H9 (cell line): ENCODE measurements at regions not wholly inside any gene's neighbourhood (a gene's known extent, or its start where the extent isn't known, plus 50 kb on each side); places are given as distances from the start of the nearest gene placed in this dataset.

Experiments
- DNase-seq: peaks from one replicate; pipeline ENCODE4 v3.0.0-alpha.2; 2017
- H2AFZ ChIP-seq: one replicate; pipeline ENCODE4 v1.6.1; 2013; ENCODE audit warnings: mild to moderate bottlenecking, low read length, control low read depth, moderate library complexity
- H2AK5ac ChIP-seq: 2 replicates; pipeline ENCODE4 v1.6.1; 2013; ENCODE audit warnings: low read length, control low read depth, mixed read lengths; ENCODE audit not compliant: insufficient read length
- H2BK120ac ChIP-seq: one replicate; pipeline ENCODE4 v1.6.1; 2013; ENCODE audit warnings: low read depth, mild to moderate bottlenecking, low read length, control low read depth, inconsistent platforms; ENCODE audit not compliant: poor library complexity, severe bottlenecking
- H2BK12ac ChIP-seq: 2 replicates; pipeline ENCODE4 v1.6.1; 2013; ENCODE audit warnings: low read length, control low read depth, mixed read lengths, low read depth; ENCODE audit not compliant: insufficient read length
- H2BK15ac ChIP-seq: 2 replicates; pipeline ENCODE4 v1.6.1; 2013; ENCODE audit warnings: low read depth, low read length, control low read depth
- H2BK20ac ChIP-seq: one replicate; pipeline ENCODE4 v1.6.1; 2013; ENCODE audit warnings: low read depth, mild to moderate bottlenecking, low read length, control low read depth, inconsistent platforms; ENCODE audit not compliant: poor library complexity, severe bottlenecking
- H2BK5ac ChIP-seq: 2 replicates; pipeline ENCODE4 v1.6.1; 2013; ENCODE audit warnings: low read length, control low read depth, mixed read lengths; ENCODE audit not compliant: insufficient read length
- H3K14ac ChIP-seq: 2 replicates; pipeline ENCODE4 v1.6.1; 2013; ENCODE audit warnings: low read length, control low read depth; ENCODE audit not compliant: insufficient read depth
- H3K18ac ChIP-seq: 2 replicates; pipeline ENCODE4 v1.6.1; 2013; ENCODE audit warnings: low read depth, mild to moderate bottlenecking, mixed read lengths, low read length, control low read depth; ENCODE audit not compliant: insufficient read length
- H3K23ac ChIP-seq: 2 replicates; pipeline ENCODE4 v1.6.1; 2013; ENCODE audit warnings: low read length, control low read depth, mixed read lengths, low read depth; ENCODE audit not compliant: insufficient read length
- H3K23me2 ChIP-seq: 2 replicates; pipeline ENCODE4 v1.6.1; 2013; ENCODE audit warnings: low read depth, mild to moderate bottlenecking, mixed read lengths, low read length, control low read depth; ENCODE audit not compliant: insufficient read length, poor library complexity, severe bottlenecking
- H3K27ac ChIP-seq: 2 replicates; pipeline ENCODE4 v1.5.1; 2013; ENCODE audit warnings: low read length, control low read depth, mixed read lengths, low read depth; ENCODE audit not compliant: insufficient read length
- H3K27me3 ChIP-seq: 2 replicates; pipeline ENCODE4 v1.6.1; 2013; ENCODE audit warnings: low read length, control low read depth, inconsistent platforms; ENCODE audit not compliant: insufficient read depth
- H3K4ac ChIP-seq: 2 replicates; pipeline ENCODE4 v1.6.1; 2013; ENCODE audit warnings: low read depth, mild to moderate bottlenecking, control low read depth, inconsistent platforms, low read length, moderate library complexity
- H3K4me1 ChIP-seq: 2 replicates; pipeline ENCODE4 v1.6.1; 2013; ENCODE audit warnings: low read length, control low read depth, inconsistent platforms; ENCODE audit not compliant: insufficient read depth
- H3K4me2 ChIP-seq: 2 replicates; pipeline ENCODE4 v1.6.1; 2013; ENCODE audit warnings: low read length, control low read depth, mixed read lengths; ENCODE audit not compliant: insufficient read length, insufficient read depth
- H3K56ac ChIP-seq: 2 replicates; pipeline ENCODE4 v1.6.1; 2013; ENCODE audit warnings: low read depth, mild to moderate bottlenecking, mixed read lengths, low read length, control low read depth; ENCODE audit not compliant: insufficient read length
- H3K79me1 ChIP-seq: 2 replicates; pipeline ENCODE4 v1.6.1; 2013; ENCODE audit warnings: low read depth, mild to moderate bottlenecking, moderate library complexity, low read length, control low read depth, inconsistent platforms; ENCODE audit not compliant: insufficient read depth, poor library complexity, severe bottlenecking
- H3K79me2 ChIP-seq: 2 replicates; pipeline ENCODE4 v1.6.1; 2013; ENCODE audit warnings: low read length, control low read depth, inconsistent platforms; ENCODE audit not compliant: insufficient read depth
- H3K9ac ChIP-seq: 2 replicates; pipeline ENCODE4 v1.6.1; 2013; ENCODE audit warnings: low read length, control low read depth, mixed read lengths; ENCODE audit not compliant: insufficient read length; ENCODE audit errors: extremely low read depth
- H3K9me3 ChIP-seq: one replicate; pipeline ENCODE4 v1.6.1; 2013; ENCODE audit warnings: low read depth, low read length, inconsistent platforms; ENCODE audit not compliant: control insufficient read depth
- H3T11ph ChIP-seq: one replicate; pipeline ENCODE4 v1.6.1; 2013; ENCODE audit warnings: mild to moderate bottlenecking, low read length, control low read depth, inconsistent platforms
- H4K20me1 ChIP-seq: one replicate; pipeline ENCODE4 v1.6.1; 2013; ENCODE audit not compliant: control insufficient read depth, insufficient read length, insufficient read depth
- H4K5ac ChIP-seq: 2 replicates; pipeline ENCODE4 v1.6.1; 2013; ENCODE audit warnings: low read depth, mild to moderate bottlenecking, mixed read lengths, low read length, control low read depth; ENCODE audit not compliant: insufficient read length
- H4K8ac ChIP-seq: replicated peaks from 2 replicates; pipeline ENCODE4 v1.6.1; 2013; ENCODE audit warnings: low read length, control low read depth, mixed read lengths, low read depth; ENCODE audit not compliant: insufficient read length
- H4K91ac ChIP-seq: 2 replicates; pipeline ENCODE4 v1.6.1; 2013; ENCODE audit warnings: low read depth, mild to moderate bottlenecking, moderate library complexity, mixed read lengths, low read length, control low read depth; ENCODE audit not compliant: insufficient read length
- H3K27ac Mint-ChIP-seq, 3 experiments: 2 replicates in 2 of 3; 3 replicates in 1 of 3; pipeline ENCODE4 v1.8.0; 2020 to 2021; ENCODE audit warnings: mixed read lengths in 3 of 3, mild to moderate bottlenecking in 1 of 3, moderate library complexity in 1 of 3
- H3K27me3 Mint-ChIP-seq: 2 replicates; pipeline ENCODE4 v1.8.0; 2021; ENCODE audit warnings: low read depth, mild to moderate bottlenecking, moderate library complexity, mixed read lengths
- H3K36me3 Mint-ChIP-seq, 3 experiments: 2 replicates in 2 of 3; 3 replicates in 1 of 3; pipeline ENCODE4 v1.8.0; 2020 to 2021; ENCODE audit warnings: low read depth in 3 of 3, mixed read lengths in 3 of 3; ENCODE audit not compliant: insufficient read depth in 1 of 3
- H3K4me1 Mint-ChIP-seq, 2 experiments: 2 replicates each; pipeline ENCODE4 v1.8.0; 2020; ENCODE audit warnings: mixed read lengths in 2 of 2
- H3K4me3 Mint-ChIP-seq, 2 experiments: 2 replicates in 1 of 2; 3 replicates in 1 of 2; pipeline ENCODE4 v1.8.0; 2020 to 2021; ENCODE audit warnings: mild to moderate bottlenecking in 2 of 2, mixed read lengths in 2 of 2, moderate library complexity in 1 of 2
- H3K9me3 Mint-ChIP-seq, 2 experiments: 2 replicates in 1 of 2; 3 replicates in 1 of 2; pipeline ENCODE4 v1.8.0; 2020; ENCODE audit warnings: mild to moderate bottlenecking in 2 of 2, mixed read lengths in 2 of 2, moderate library complexity in 1 of 2
- CTCF ChIP-seq: fragments of 200-600 bp; sonication (generic); conservative IDR thresholded peaks from 3 replicates; pipeline ENCODE4 v1.8.0; 2021; ENCODE audit warnings: antibody characterized with exemption, mild to moderate bottlenecking
- WGBS: extraction: QIAGEN DNeasy Blood & Tissue Kit; methylation state at CpG from one replicate; pipeline ENCODE4 v1.1.7; 2013; ENCODE audit warnings: missing lambda C conversion rate, low lambda C conversion rate, mixed read lengths; ENCODE audit not compliant: insufficient read length; ENCODE audit errors: extremely low coverage; 5-methylcytosine and 5-hydroxymethylcytosine counted together

GRCh38 chr16:73371584-73372319 lies 323.8 kb upstream of the ZFHX3 start:
- no peaks in the 10 kb centered on the region for H3K23me2 ChIP-seq
- H3K79me2 ChIP-seq: no peaks in the 10 kb centered on the region
- no peaks in the 10 kb centered on the region for H3K4me1 ChIP-seq
- no peak overlapping the region for H4K91ac ChIP-seq
- no peak overlapping the region for H2BK5ac ChIP-seq
- H2BK15ac ChIP-seq: no peak overlapping the region
- H3K9me3 ChIP-seq: no peaks in the 10 kb centered on the region
- H3K4me2 ChIP-seq: no peak overlapping the region
- H3K4ac ChIP-seq: no peak overlapping the region
- H3K56ac ChIP-seq: no peak overlapping the region
- no peaks in the 10 kb centered on the region for H4K20me1 ChIP-seq
- DNase-seq: no peak
- peaks cover 3% of the 10 kb centered on the region; the same call in 1 of the 2 replicates for H3K27me3 Mint-ChIP-seq
- H4K5ac ChIP-seq: no peak overlapping the region
- no peak overlapping the region for H3K18ac ChIP-seq
- no peak overlapping the region for H3K14ac ChIP-seq
- H3K4me3 Mint-ChIP-seq: no peak overlapping the region
- no peak overlapping the region for H2BK120ac ChIP-seq
- H3K23ac ChIP-seq: no peak overlapping the region
- no peaks in the 10 kb centered on the region for H3K36me3 Mint-ChIP-seq
- H2AK5ac ChIP-seq: no peak overlapping the region
- H3K27me3 ChIP-seq: no peaks in the 10 kb centered on the region
- no peaks in the 10 kb centered on the region for H3K79me1 ChIP-seq
- no peak for TF ChIP-seq CTCF
- no peak overlapping the region for H2AFZ ChIP-seq
- H3K9ac ChIP-seq: no peak overlapping the region
- no peak overlapping the region for H3K27ac ChIP-seq
- peaks cover 0 to 5% of the 10 kb centered on the region in 2 experiments; a peak in 2 of 4 replicates for H3K4me1 Mint-ChIP-seq
- WGBS: no CpG with 5 or more reads among the region's 9 CpGs
- no peak overlapping the region for H3K27ac Mint-ChIP-seq
- no peak overlapping the region for H2BK12ac ChIP-seq
- H2BK20ac ChIP-seq: no peak overlapping the region
- H3K9me3 Mint-ChIP-seq: no peaks in the 10 kb centered on the region
- H3T11ph ChIP-seq: no peak overlapping the region
- no peak overlapping the region for H4K8ac ChIP-seq
